ENCODE measurements at regions not wholly inside any gene's neighbourhood (a gene's known extent, or its start where the extent isn't known, plus 50 kb on each side); places are given as distances from the start of the nearest gene placed in this dataset.

DNA sequence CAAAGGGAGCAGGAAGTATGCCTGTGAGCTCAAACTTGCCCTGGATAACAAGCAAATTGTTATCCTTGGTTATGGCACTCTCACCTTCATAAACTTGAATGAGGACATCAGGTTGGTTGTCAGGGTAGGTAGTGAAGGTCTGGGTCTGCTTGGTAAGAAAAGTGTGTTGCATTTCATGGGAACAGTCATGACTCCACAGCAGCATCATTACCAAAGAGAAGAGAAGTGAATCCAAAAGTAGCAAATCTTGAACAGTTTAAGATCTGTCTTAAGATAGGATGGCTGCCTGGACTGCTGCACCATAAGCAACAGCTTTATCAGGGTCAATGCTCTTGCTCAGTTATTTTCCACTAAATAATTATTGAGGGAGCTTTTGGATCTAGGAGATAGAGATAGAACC, 350.7 kb upstream of the MAP2 start:
- TF ChIP-seq POLR2AphosphoS5 (IDR thresholded peaks at IDR 0.05) = no peak
- TF ChIP-seq, protein P1, sequence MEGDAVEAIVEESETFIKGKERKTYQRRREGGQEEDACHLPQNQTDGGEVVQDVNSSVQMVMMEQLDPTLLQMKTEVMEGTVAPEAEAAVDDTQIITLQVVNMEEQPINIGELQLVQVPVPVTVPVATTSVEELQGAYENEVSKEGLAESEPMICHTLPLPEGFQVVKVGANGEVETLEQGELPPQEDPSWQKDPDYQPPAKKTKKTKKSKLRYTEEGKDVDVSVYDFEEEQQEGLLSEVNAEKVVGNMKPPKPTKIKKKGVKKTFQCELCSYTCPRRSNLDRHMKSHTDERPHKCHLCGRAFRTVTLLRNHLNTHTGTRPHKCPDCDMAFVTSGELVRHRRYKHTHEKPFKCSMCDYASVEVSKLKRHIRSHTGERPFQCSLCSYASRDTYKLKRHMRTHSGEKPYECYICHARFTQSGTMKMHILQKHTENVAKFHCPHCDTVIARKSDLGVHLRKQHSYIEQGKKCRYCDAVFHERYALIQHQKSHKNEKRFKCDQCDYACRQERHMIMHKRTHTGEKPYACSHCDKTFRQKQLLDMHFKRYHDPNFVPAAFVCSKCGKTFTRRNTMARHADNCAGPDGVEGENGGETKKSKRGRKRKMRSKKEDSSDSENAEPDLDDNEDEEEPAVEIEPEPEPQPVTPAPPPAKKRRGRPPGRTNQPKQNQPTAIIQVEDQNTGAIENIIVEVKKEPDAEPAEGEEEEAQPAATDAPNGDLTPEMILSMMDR (IDR thresholded peaks at IDR 0.05; ENCODE audit: poor library complexity, severe bottlenecking) = no peak
- no peak for TF ChIP-seq EZH2 (IDR thresholded peaks at IDR 0.05; ENCODE audit: borderline replicate concordance, insufficient read depth, low read length, poor library complexity, severe bottlenecking)
- TF ChIP-seq EP300 (conservative IDR thresholded peaks at IDR 0.05; ENCODE audit: poor library complexity, severe bottlenecking) = no peak
